Type B pancreatic cell (in vitro differentiated cells): ENCODE measurements at regions not wholly inside any gene's neighbourhood (a gene's known extent, or its start where the extent isn't known, plus 50 kb on each side); places are given as distances from the start of the nearest gene placed in this dataset.

ENCODE experiments used
- DNase-seq: peaks from one replicate; pipeline ENCODE4 v3.0.0; 2021; ENCODE audit warnings: mixed read lengths; ENCODE audit not compliant: unreplicated experiment; ENCODE audit errors: extremely low spot score
- H3K27ac Mint-ChIP-seq: 2 replicates; pipeline ENCODE4 v1.8.0; 2021; ENCODE audit warnings: mild to moderate bottlenecking, mixed read lengths
- H3K27me3 Mint-ChIP-seq: 2 replicates; pipeline ENCODE4 v1.8.0; 2021; ENCODE audit warnings: mixed read lengths
- H3K36me3 Mint-ChIP-seq: 2 replicates; pipeline ENCODE4 v1.8.0; 2021; ENCODE audit warnings: mixed read lengths
- H3K4me1 Mint-ChIP-seq: one replicate; pipeline ENCODE4 v1.8.0; 2021; ENCODE audit warnings: mixed read lengths; ENCODE audit not compliant: unreplicated experiment
- H3K4me3 Mint-ChIP-seq: 2 replicates; pipeline ENCODE4 v1.8.0; 2021; ENCODE audit warnings: mild to moderate bottlenecking, mixed read lengths
- H3K9me3 Mint-ChIP-seq: 2 replicates; pipeline ENCODE4 v1.8.0; 2021; ENCODE audit warnings: mixed read lengths
- TF ChIP-seq, protein P1 (sequence below): fragments of 200-600 bp; sonication (generic); conservative IDR thresholded peaks from 2 replicates; pipeline ENCODE4 v1.5.0; 2021; ENCODE audit warnings: antibody characterized with exemption, mild to moderate bottlenecking

DNA sequence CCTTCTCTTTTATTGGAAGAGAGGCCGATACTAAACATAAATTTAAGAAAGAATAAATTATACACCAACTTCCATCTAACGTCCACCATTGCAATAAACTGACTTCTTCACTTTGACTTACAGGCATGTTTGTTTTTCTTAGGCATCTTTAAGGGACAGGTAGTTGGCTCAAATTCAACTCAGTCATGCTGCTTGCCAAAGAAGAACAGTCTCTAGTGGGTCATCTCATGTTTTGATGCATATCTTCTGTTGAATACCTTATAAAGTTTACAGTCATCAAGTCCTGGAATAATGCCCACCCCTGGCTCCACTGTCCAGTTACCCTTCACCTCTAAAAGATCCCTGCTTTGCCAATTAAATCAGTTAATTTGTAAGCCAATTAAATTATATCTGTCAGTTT is 328.2 kb upstream of the GRAMD2B start:
- no peaks in the 10 kb centered on the region for H3K36me3 Mint-ChIP-seq
- no peak overlapping the region for H3K27ac Mint-ChIP-seq
- DNase-seq: no peak
- H3K4me1 Mint-ChIP-seq: peaks cover 11% of the 10 kb centered on the region
- H3K4me3 Mint-ChIP-seq: no peak overlapping the region
- TF ChIP-seq, protein P1, sequence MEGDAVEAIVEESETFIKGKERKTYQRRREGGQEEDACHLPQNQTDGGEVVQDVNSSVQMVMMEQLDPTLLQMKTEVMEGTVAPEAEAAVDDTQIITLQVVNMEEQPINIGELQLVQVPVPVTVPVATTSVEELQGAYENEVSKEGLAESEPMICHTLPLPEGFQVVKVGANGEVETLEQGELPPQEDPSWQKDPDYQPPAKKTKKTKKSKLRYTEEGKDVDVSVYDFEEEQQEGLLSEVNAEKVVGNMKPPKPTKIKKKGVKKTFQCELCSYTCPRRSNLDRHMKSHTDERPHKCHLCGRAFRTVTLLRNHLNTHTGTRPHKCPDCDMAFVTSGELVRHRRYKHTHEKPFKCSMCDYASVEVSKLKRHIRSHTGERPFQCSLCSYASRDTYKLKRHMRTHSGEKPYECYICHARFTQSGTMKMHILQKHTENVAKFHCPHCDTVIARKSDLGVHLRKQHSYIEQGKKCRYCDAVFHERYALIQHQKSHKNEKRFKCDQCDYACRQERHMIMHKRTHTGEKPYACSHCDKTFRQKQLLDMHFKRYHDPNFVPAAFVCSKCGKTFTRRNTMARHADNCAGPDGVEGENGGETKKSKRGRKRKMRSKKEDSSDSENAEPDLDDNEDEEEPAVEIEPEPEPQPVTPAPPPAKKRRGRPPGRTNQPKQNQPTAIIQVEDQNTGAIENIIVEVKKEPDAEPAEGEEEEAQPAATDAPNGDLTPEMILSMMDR: no peak
- H3K27me3 Mint-ChIP-seq: peaks cover 16% of the 10 kb centered on the region
- peaks cover 11% of the 10 kb centered on the region for H3K9me3 Mint-ChIP-seq

DNA sequence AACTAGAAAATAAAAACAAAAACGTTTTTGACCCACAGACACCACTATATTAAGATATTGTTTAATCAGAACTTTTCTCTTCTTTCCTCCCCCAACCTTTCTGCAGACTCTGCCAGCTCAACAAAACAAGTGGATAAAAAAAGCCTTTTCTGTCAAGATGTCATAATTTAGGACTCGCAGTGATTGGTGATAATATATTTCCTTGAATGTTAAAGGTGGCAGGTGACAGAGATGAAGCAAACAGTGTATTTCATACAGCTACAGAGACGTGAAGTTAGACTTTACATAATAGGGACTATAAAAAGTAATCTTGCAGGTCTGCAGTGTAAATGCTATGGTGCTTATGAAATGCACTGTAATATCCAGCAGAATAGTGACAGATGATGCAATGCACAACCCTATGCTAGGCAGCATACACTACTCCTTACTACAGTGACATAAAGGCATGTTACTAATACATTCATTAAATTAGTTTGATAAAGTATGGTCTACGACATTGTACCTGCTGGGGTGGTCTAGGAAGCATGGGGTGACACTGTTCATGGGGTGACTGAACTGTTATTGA is 326.7 kb upstream of the GRAMD2B start:
- Mint-ChIP-seq H3K27me3 (peaks cover 14% of the 10 kb centered on the region), H3K4me1 (peaks cover 11% of the 10 kb centered on the region), H3K27ac (no peak overlapping the region), H3K4me3 (no peak overlapping the region), H3K36me3 (no peaks in the 10 kb centered on the region), H3K9me3 (peaks cover 6% of the 10 kb centered on the region)
- no peak for DNase-seq
- TF ChIP-seq, protein P1: no peak

DNA sequence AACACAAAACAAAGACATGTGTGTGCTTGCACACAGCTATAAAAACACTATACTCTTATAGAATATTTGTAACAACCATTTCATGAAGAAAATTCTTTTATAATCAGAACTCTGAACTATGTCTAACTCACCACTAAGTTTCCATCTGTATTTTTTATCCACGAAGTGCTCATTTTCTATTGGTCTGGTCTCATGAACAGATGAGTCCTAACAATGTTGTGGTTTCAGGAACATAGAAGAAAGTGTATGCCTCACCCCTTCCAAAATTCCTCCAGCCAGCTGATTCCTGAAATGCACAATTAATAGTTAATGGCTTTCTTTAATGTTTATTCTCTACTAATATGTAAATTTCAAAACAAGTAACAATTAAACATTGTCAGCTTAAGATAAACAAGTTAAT is 325.3 kb upstream of the GRAMD2B start:
- peaks cover 6% of the 10 kb centered on the region for H3K9me3 Mint-ChIP-seq
- no peak overlapping the region for H3K27ac Mint-ChIP-seq
- H3K27me3 Mint-ChIP-seq: peaks cover 14% of the 10 kb centered on the region

DNA sequence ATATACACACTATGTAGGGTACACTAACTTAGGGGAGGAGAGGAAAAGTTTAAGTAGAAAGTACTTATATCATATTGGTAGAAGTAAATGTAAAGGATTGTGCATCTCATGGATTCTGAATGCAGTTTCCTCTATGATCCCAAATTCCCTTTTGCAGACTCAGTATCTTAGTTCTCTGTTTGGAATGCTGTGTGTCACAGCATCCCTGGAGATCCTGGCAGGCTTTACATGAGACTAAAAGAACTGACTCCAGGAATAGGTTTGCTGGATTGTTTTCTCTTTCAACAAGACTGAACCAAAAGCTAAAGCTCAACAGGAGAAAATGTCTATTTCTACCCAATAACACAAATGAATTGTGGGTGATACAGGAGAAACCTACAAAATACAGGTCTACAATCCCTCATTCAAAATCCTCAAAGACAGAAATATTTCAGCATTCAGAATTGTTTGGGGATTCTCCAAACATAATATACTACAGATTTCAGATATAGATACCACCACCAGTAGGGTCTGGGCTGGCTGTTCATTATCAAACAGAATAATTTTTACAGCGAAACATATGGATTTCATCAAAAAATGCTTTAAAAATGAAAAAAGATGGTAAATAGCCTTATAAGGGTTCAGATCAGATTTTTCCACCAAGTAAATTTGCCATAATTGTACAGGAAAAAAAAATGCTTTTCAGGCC is 324.7 kb upstream of the GRAMD2B start:
- H3K27me3 Mint-ChIP-seq: peaks cover 11% of the 10 kb centered on the region

More for the DNA sequence above, 325.3 kb upstream of the GRAMD2B start:
- H3K4me1 Mint-ChIP-seq: peaks cover 11% of the 10 kb centered on the region
- DNase-seq: no peak
- no peak overlapping the region for H3K4me3 Mint-ChIP-seq
- TF ChIP-seq, protein P1: no peak
- no peaks in the 10 kb centered on the region for H3K36me3 Mint-ChIP-seq

DNA sequence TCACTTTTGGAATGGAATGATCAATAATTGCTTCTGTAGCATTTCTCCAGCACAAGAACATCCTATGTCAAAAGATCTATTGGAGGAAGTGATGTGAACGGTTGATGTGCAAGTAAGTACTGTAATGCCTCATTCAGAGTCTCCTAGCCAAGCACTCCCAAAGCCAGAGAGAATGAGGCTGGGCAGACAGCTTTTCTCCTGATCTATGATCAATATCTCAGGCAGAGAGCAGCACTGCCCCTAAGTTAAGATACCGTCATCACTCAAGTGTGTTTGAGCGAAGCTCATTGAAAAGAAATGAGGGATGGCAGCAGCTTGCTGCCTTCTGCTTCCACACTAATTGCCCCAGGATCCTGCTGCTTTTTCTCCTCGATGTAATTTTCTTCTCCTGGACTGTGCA is 324.1 kb upstream of the GRAMD2B start:
- Mint-ChIP-seq H3K4me1 (peaks cover 11% of the 10 kb centered on the region), H3K27me3 (peaks cover 10% of the 10 kb centered on the region), H3K9me3 (peaks cover 6% of the 10 kb centered on the region), H3K4me3 (no peak overlapping the region), H3K27ac (no peak overlapping the region), H3K36me3 (no peaks in the 10 kb centered on the region)
- no peak for DNase-seq
- TF ChIP-seq, protein P1: no peak

More for the DNA sequence above, 324.7 kb upstream of the GRAMD2B start:
- Mint-ChIP-seq H3K9me3 (peaks cover 6% of the 10 kb centered on the region), H3K4me3 (no peak overlapping the region), H3K36me3 (no peaks in the 10 kb centered on the region), H3K27ac (no peak overlapping the region), H3K4me1 (peaks cover 11% of the 10 kb centered on the region)
- TF ChIP-seq, protein P1: no peak
- DNase-seq: no peak
